ENCODE measurements at regions not wholly inside any gene's neighbourhood (a gene's known extent, or its start where the extent isn't known, plus 50 kb on each side); places are given as distances from the start of the nearest gene placed in this dataset.

- H3K4me3 Mint-ChIP-seq: no peak overlapping the region
- Histone ChIP-seq H3K27me3 (ENCODE audit: control insufficient read depth, insufficient read depth, low read length, poor library complexity, severe bottlenecking) (peaks cover 13% of the 10 kb centered on the region), H3K9ac (ENCODE audit: extremely low read depth, low read length, poor library complexity, severe bottlenecking) (no peak overlapping the region), H3K4me3 (ENCODE audit: low read length) (no peak overlapping the region), H3K36me3 (ENCODE audit: control insufficient read depth, insufficient read depth, low read length) (no peaks in the 10 kb centered on the region), H3K4me1 (ENCODE audit: control insufficient read depth, insufficient read depth, low read length) (no peaks in the 10 kb centered on the region), H3K9me3 (ENCODE audit: control insufficient read depth, low read length) (no peaks in the 10 kb centered on the region), H3K27ac (ENCODE audit: low read depth, low read length) (no peak overlapping the region)
- no peak for TF ChIP-seq CTCF (conservative IDR thresholded peaks at IDR 0.05)
- H3K9me3 Mint-ChIP-seq: no peaks in the 10 kb centered on the region
- WGBS, 2 experiments (ENCODE audit: insufficient coverage in 1 of 2, insufficient read length in 1 of 2): 88 to 92% methylated on average over 5 to 7 of the region's 7 CpGs
- H3K27ac Mint-ChIP-seq: no peak overlapping the region
- H3K4me1 Mint-ChIP-seq: no peaks in the 10 kb centered on the region
- no peak for DNase-seq
- H3K27me3 Mint-ChIP-seq (ENCODE audit: insufficient read depth): peaks cover 10% of the 10 kb centered on the region
- H3K36me3 Mint-ChIP-seq (ENCODE audit: low read depth): no peaks in the 10 kb centered on the region
Observed at GRCh38 chr22:34067031-34067430, 146.8 kb upstream of the LARGE1 start.

- Mint-ChIP-seq H3K36me3 (ENCODE audit: low read depth) (no peaks in the 10 kb centered on the region), H3K27me3 (ENCODE audit: insufficient read depth) (peaks cover 10% of the 10 kb centered on the region), H3K4me3 (no peak overlapping the region), H3K9me3 (no peaks in the 10 kb centered on the region), H3K4me1 (no peaks in the 10 kb centered on the region), H3K27ac (no peak overlapping the region)
- Histone ChIP-seq H3K4me1 (ENCODE audit: control insufficient read depth, insufficient read depth, low read length) (no peaks in the 10 kb centered on the region), H3K36me3 (ENCODE audit: control insufficient read depth, insufficient read depth, low read length) (no peaks in the 10 kb centered on the region), H3K4me3 (ENCODE audit: low read length) (no peak overlapping the region), H3K27me3 (ENCODE audit: control insufficient read depth, insufficient read depth, low read length, poor library complexity, severe bottlenecking) (peaks cover 13% of the 10 kb centered on the region), H3K9me3 (ENCODE audit: control insufficient read depth, low read length) (no peaks in the 10 kb centered on the region), H3K9ac (ENCODE audit: extremely low read depth, low read length, poor library complexity, severe bottlenecking) (no peak overlapping the region), H3K27ac (ENCODE audit: low read depth, low read length) (no peak overlapping the region)
- 73% methylated on average over 2 of the region's 2 CpGs; no CpG with 5 or more reads in 1 of the 2 experiments for WGBS, 2 experiments (ENCODE audit: insufficient coverage in 1 of 2, insufficient read length in 1 of 2)
- TF ChIP-seq CTCF (conservative IDR thresholded peaks at IDR 0.05): no peak
- no peak for DNase-seq
Observed at GRCh38 chr22:34068001-34068400, 147.7 kb upstream of the LARGE1 start.

- no peak overlapping the region for H3K9ac ChIP-seq (ENCODE audit: extremely low read depth, low read length, poor library complexity, severe bottlenecking)
- H3K27me3 ChIP-seq (ENCODE audit: control insufficient read depth, insufficient read depth, low read length, poor library complexity, severe bottlenecking): peaks cover 13% of the 10 kb centered on the region
- H3K9me3 ChIP-seq (ENCODE audit: control insufficient read depth, low read length): no peaks in the 10 kb centered on the region
- Mint-ChIP-seq H3K27me3 (ENCODE audit: insufficient read depth) (peaks cover 15% of the 10 kb centered on the region), H3K4me3 (no peak overlapping the region), H3K36me3 (ENCODE audit: low read depth) (no peaks in the 10 kb centered on the region), H3K4me1 (no peaks in the 10 kb centered on the region), H3K9me3 (no peaks in the 10 kb centered on the region), H3K27ac (no peak overlapping the region)
- TF ChIP-seq CTCF (conservative IDR thresholded peaks at IDR 0.05): no peak
- H3K27ac ChIP-seq (ENCODE audit: low read depth, low read length): no peak overlapping the region
- H3K36me3 ChIP-seq (ENCODE audit: control insufficient read depth, insufficient read depth, low read length): no peaks in the 10 kb centered on the region
- H3K4me1 ChIP-seq (ENCODE audit: control insufficient read depth, insufficient read depth, low read length): no peaks in the 10 kb centered on the region
- no peak overlapping the region for H3K4me3 ChIP-seq (ENCODE audit: low read length)
- 93 to 96% methylated on average over 5 of the region's 5 CpGs for WGBS, 2 experiments (ENCODE audit: insufficient coverage in 1 of 2, insufficient read length in 1 of 2)
- DNase-seq: no peak
Observed at GRCh38 chr22:34070051-34070450, 149.8 kb upstream of the LARGE1 start.
